IMR-90 (cell line): ENCODE measurements at regions not wholly inside any gene's neighbourhood (a gene's known extent, or its start where the extent isn't known, plus 50 kb on each side); places are given as distances from the start of the nearest gene placed in this dataset.

Experiments
- ATAC-seq: fragments of 200-7000 bp; cut with Tn5 transposase; 2 replicates; pipeline ENCODE4 v1.9.1; 2020; ENCODE audit warnings: low read depth, mild to moderate bottlenecking, moderate library complexity
- BruUV-seq: library from RNA; stranded (reverse); fragments of 400-500 nt; replicated peaks from 2 replicates; lab custom pipeline; 2021; lab: Mats Ljungman, UMichigan
- CTCF ChIA-PET: fragments of 300-600 bp; formaldehyde crosslinking; extraction: SDS; loops from one replicate; lab custom pipeline; 2021; ENCODE audit warnings: antibody characterized with exemption; lab: Yijun Ruan, JAX
- POLR2A ChIA-PET: fragments of 300-600 bp; sonication (Branson Sonifier 250); formaldehyde crosslinking; loops from one replicate; lab custom pipeline; 2022; ENCODE audit warnings: antibody characterized with exemption; ENCODE audit not compliant: unreplicated experiment; lab: Charles Lee
- DNase-seq: peaks from one replicate; pipeline ENCODE4 v3.0.0; 2013
- H2AFZ ChIP-seq: replicated peaks from 2 replicates; pipeline ENCODE3; 2013; ENCODE audit warnings: low read length, mild to moderate bottlenecking; ENCODE audit not compliant: poor library complexity
- H2AK5ac ChIP-seq: 2 replicates; pipeline ENCODE4 v1.6.1; 2013; ENCODE audit warnings: low read depth, low read length, inconsistent platforms
- H2AK9ac ChIP-seq: replicated peaks from 2 replicates; pipeline ENCODE3; 2013; ENCODE audit warnings: mild to moderate bottlenecking, low read depth, low read length, moderate library complexity; ENCODE audit not compliant: poor library complexity
- H2BK120ac ChIP-seq: 2 replicates; pipeline ENCODE4 v1.6.1; 2013; ENCODE audit warnings: low read depth, low read length, inconsistent platforms
- H2BK15ac ChIP-seq: 3 replicates; pipeline ENCODE4 v1.6.1; 2013; ENCODE audit warnings: low read depth, low read length, inconsistent platforms
- H2BK20ac ChIP-seq: 2 replicates; pipeline ENCODE4 v1.6.1; 2013; ENCODE audit warnings: low read depth, mild to moderate bottlenecking, inconsistent platforms, low read length, moderate library complexity
- H2BK5ac ChIP-seq: 2 replicates; pipeline ENCODE4 v1.6.1; 2013; ENCODE audit warnings: mild to moderate bottlenecking, low read depth, low read length, inconsistent platforms; ENCODE audit not compliant: poor library complexity, severe bottlenecking
- H3K14ac ChIP-seq: replicated peaks from 2 replicates; pipeline ENCODE4 v1.6.1; 2013; ENCODE audit warnings: low read depth, low read length, inconsistent platforms
- H3K18ac ChIP-seq: 2 replicates; pipeline ENCODE4 v1.6.1; 2013; ENCODE audit warnings: low read depth, low read length, control low read depth
- H3K23ac ChIP-seq: 2 replicates; pipeline ENCODE4 v1.6.1; 2013; ENCODE audit warnings: low read depth, low read length, inconsistent platforms
- H3K27ac ChIP-seq: 2 replicates; pipeline ENCODE4 v1.5.1; 2013; ENCODE audit warnings: mild to moderate bottlenecking, control low read depth, low read length; ENCODE audit not compliant: insufficient read depth
- H3K27me3 ChIP-seq: 2 replicates; pipeline ENCODE4 v1.6.1; 2013; ENCODE audit warnings: low read length; ENCODE audit not compliant: control insufficient read depth, insufficient read depth
- H3K36me3 ChIP-seq: 2 replicates; pipeline ENCODE4 v1.6.1; 2013; ENCODE audit warnings: low read length, mixed read lengths; ENCODE audit not compliant: control insufficient read depth, insufficient read depth
- H3K4ac ChIP-seq: 2 replicates; pipeline ENCODE4 v1.6.1; 2013; ENCODE audit warnings: low read depth, low read length, inconsistent platforms
- H3K4me1 ChIP-seq: 2 replicates; pipeline ENCODE4 v1.6.1; 2013; ENCODE audit warnings: low read length, mixed read lengths; ENCODE audit not compliant: control insufficient read depth, insufficient read depth
- H3K4me2 ChIP-seq: 2 replicates; pipeline ENCODE4 v1.6.1; 2013; ENCODE audit warnings: low read depth, mild to moderate bottlenecking, control low read depth, low read length, moderate library complexity
- H3K4me3 ChIP-seq: 2 replicates; pipeline ENCODE4 v1.5.1; 2013; ENCODE audit warnings: low read depth, mild to moderate bottlenecking, control low read depth, low read length, moderate library complexity; ENCODE audit not compliant: insufficient read depth
- H3K56ac ChIP-seq: 2 replicates; pipeline ENCODE4 v1.6.1; 2013; ENCODE audit warnings: low read length, inconsistent platforms; ENCODE audit not compliant: insufficient read depth; ENCODE audit errors: extremely low read depth
- H3K79me1 ChIP-seq, 2 experiments: 2 replicates each; pipeline ENCODE4 v1.6.1; 2013; ENCODE audit warnings: low read length in 2 of 2, inconsistent platforms in 1 of 2, low read depth in 1 of 2
- H3K9ac ChIP-seq: 2 replicates; pipeline ENCODE4 v1.6.1; 2013; ENCODE audit warnings: low read depth, low read length, control low read depth
- H3K9me1 ChIP-seq: 2 replicates; pipeline ENCODE4 v1.6.1; 2013; ENCODE audit warnings: low read length, inconsistent platforms; ENCODE audit not compliant: insufficient read depth
- H3K9me3 ChIP-seq: 2 replicates; pipeline ENCODE4 v1.6.1; 2013; ENCODE audit warnings: low read length; ENCODE audit not compliant: control insufficient read depth, insufficient read depth
- H4K20me1 ChIP-seq: 2 replicates; pipeline ENCODE4 v1.6.1; 2013; ENCODE audit warnings: low read length, inconsistent platforms; ENCODE audit not compliant: insufficient read depth
- H4K5ac ChIP-seq: 2 replicates; pipeline ENCODE4 v1.6.1; 2013; ENCODE audit warnings: mild to moderate bottlenecking, low read depth, low read length, control low read depth
- H4K8ac ChIP-seq, 2 experiments: 2 replicates each; pipeline ENCODE4 v1.6.1; 2013; ENCODE audit warnings: low read depth in 2 of 2, low read length in 2 of 2, control low read depth in 1 of 2, inconsistent platforms in 1 of 2
- H4K91ac ChIP-seq: 2 replicates; pipeline ENCODE4 v1.6.1; 2013; ENCODE audit warnings: low read depth, low read length, inconsistent platforms; ENCODE audit not compliant: insufficient read depth
- BHLHE40 ChIP-seq: fragments of 150-350 bp; IDR thresholded peaks from 2 replicates; pipeline ENCODE4 v1.6.1; 2016; ENCODE audit warnings: mild to moderate bottlenecking, low read depth, low read length
- CEBPB ChIP-seq: IDR thresholded peaks from 2 replicates; pipeline ENCODE4 v1.6.1; 2012; ENCODE audit warnings: low read depth, low read length, improper control_type of control experiment
- CHD1 ChIP-seq: IDR thresholded peaks from 2 replicates; pipeline ENCODE4 v1.6.1; 2012; ENCODE audit warnings: low read depth, low read length, improper control_type of control experiment
- CTCF ChIP-seq: conservative IDR thresholded peaks from 2 replicates; pipeline ENCODE4 v1.5.1; 2012; ENCODE audit warnings: mild to moderate bottlenecking, low read depth, low read length, improper control_type of control experiment
- ELK1 ChIP-seq: fragments of 150-350 bp; IDR thresholded peaks from 2 replicates; pipeline ENCODE4 v1.6.1; 2016; ENCODE audit warnings: low read depth, mild to moderate bottlenecking, low read length, moderate library complexity, borderline replicate concordance
- FOS ChIP-seq: fragments of 150-350 bp; IDR thresholded peaks from 2 replicates; pipeline ENCODE4 v1.6.1; 2016; ENCODE audit warnings: low read depth, low read length
- MAFK ChIP-seq: IDR thresholded peaks from 2 replicates; pipeline ENCODE4 v1.6.1; 2012; ENCODE audit warnings: low read depth, low read length, improper control_type of control experiment
- MAZ ChIP-seq: IDR thresholded peaks from 2 replicates; pipeline ENCODE4 v1.6.1; 2012; ENCODE audit warnings: low read depth, mild to moderate bottlenecking, low read length, improper control_type of control experiment, moderate library complexity, borderline replicate concordance
- MXI1 ChIP-seq: IDR thresholded peaks from 2 replicates; pipeline ENCODE4 v1.6.1; 2012; ENCODE audit warnings: low read depth, mild to moderate bottlenecking, low read length, moderate library complexity, borderline replicate concordance
- NFE2L2 ChIP-seq: fragments of 150-350 bp; IDR thresholded peaks from 2 replicates; pipeline ENCODE4 v1.6.1; 2016; ENCODE audit warnings: low read depth, mild to moderate bottlenecking, low read length
- POLR2A ChIP-seq: IDR thresholded peaks from 2 replicates; pipeline ENCODE4 v1.6.1; 2012; ENCODE audit warnings: mild to moderate bottlenecking, low read depth, low read length
- RAD21 ChIP-seq: IDR thresholded peaks from 2 replicates; pipeline ENCODE4 v1.6.1; 2012; ENCODE audit warnings: low read length, improper control_type of control experiment
- RCOR1 ChIP-seq: IDR thresholded peaks from 2 replicates; pipeline ENCODE4 v1.6.1; 2012; ENCODE audit warnings: mild to moderate bottlenecking, low read length, improper control_type of control experiment; ENCODE audit not compliant: insufficient replicate concordance
- RFX5 ChIP-seq: IDR thresholded peaks from 2 replicates; pipeline ENCODE4 v1.8.0; 2012; ENCODE audit warnings: low read depth, mild to moderate bottlenecking, low read length, moderate library complexity
- SMC3 ChIP-seq: fragments of 150-350 bp; IDR thresholded peaks from 2 replicates; pipeline ENCODE4 v1.6.1; 2016; ENCODE audit warnings: low read depth, mild to moderate bottlenecking, antibody characterized with exemption, low read length, moderate library complexity
- USF2 ChIP-seq: fragments of 150-350 bp; IDR thresholded peaks from 2 replicates; pipeline ENCODE4 v1.6.1; 2017; ENCODE audit warnings: mild to moderate bottlenecking, antibody characterized with exemption, low read length, low read depth
- WGBS, 2 experiments: methylation state at CpG; one replicate each; pipeline versions ENCODE4 v1.1.5 to v1.1.7; 2013; ENCODE audit warnings: missing lambda C conversion rate in 2 of 2; ENCODE audit not compliant: insufficient read length in 1 of 2; ENCODE audit errors: extremely low coverage in 2 of 2; 5-methylcytosine and 5-hydroxymethylcytosine counted together
- dilution Hi-C: fragments of 300-500 bp; cut with HindIII; formaldehyde crosslinking; loops from one replicate; pipeline ENCODE4 v1.14.3; 2018; ENCODE audit warnings: low sequenced_read_pairs; ENCODE audit not compliant: unreplicated experiment
- in situ Hi-C: fragments of 300-500 bp; cut with MboI; formaldehyde crosslinking; loops from 3 replicates; pipeline ENCODE4 v1.14.3; 2019; ENCODE audit warnings: low sequenced_read_pairs, inconsistent platforms, mixed read lengths
- intact Hi-C: fragments of 100-400 bp; cut with micrococcal nuclease; formaldehyde crosslinking; loops from 2 replicates; pipeline ENCODE4 v1.10.0; 2022

GRCh38 chr9:22206833-22207232 is 197.7 kb upstream of the CDKN2B start:
- intact Hi-C loops (loop anchor here (5.0 kb wide), 1 partner anchor 35 kb away; no protein-coding TSS in a partner anchor), dilution Hi-C loops (no loop called here), in situ Hi-C loops (no loop called here)
- Histone ChIP-seq H3K36me3 (no peaks in the 10 kb centered on the region), H3K79me1 (no peaks in the 10 kb centered on the region), H3K4me1 (peaks cover 5% of the 10 kb centered on the region; the same call in 1 of the 2 replicates), H2AK9ac (no peak overlapping the region), H3K9me3 (no peaks in the 10 kb centered on the region), H3K27ac (no peak overlapping the region), H4K20me1 (no peaks in the 10 kb centered on the region), H2BK120ac (no peak overlapping the region), H2BK20ac (no peak overlapping the region), H3K18ac (no peak overlapping the region), H2AFZ (no peak overlapping the region), H4K5ac (no peak overlapping the region), H3K23ac (no peak overlapping the region), H4K91ac (no peak overlapping the region), H3K4me3 (no peak overlapping the region), H3K4ac (no peak overlapping the region), H3K9ac (no peak overlapping the region), H4K8ac (no peak overlapping the region), H3K56ac (no peak overlapping the region), H2BK5ac (no peak overlapping the region), H3K14ac (no peak overlapping the region), H3K27me3 (no peaks in the 10 kb centered on the region), H3K4me2 (no peak overlapping the region), H2AK5ac (no peak overlapping the region), H3K9me1 (0 out of 2 replicates have a peak, but pooled peaks cover 3% of the 10 kb centered on the region), H2BK15ac (no peak overlapping the region)
- DNase-seq, result no peak
- BruUV-seq, result no TSS peak
- ChIA-PET POLR2A (interaction anchor here (0.6 kb wide), 1 partner anchor 215 kb away, joined by 3 read pairs; no protein-coding TSS in a partner anchor), CTCF (no interaction called here)
- no peak for ATAC-seq
- WGBS, 2 experiments, result no CpG with 5 or more reads among the region's 5 CpGs
- TF ChIP-seq MXI1 (no peak), RAD21 (no peak), FOS (no peak), USF2 (no peak), RFX5 (no peak), CTCF (no peak), BHLHE40 (no peak), POLR2A (no peak), MAFK (no peak), NFE2L2 (no peak), CHD1 (no peak), CEBPB (no peak), RCOR1 (no peak), ELK1 (no peak), MAZ (no peak), SMC3 (no peak)
